ENCODE measurements at regions not wholly inside any gene's neighbourhood (a gene's known extent, or its start where the extent isn't known, plus 50 kb on each side); places are given as distances from the start of the nearest gene placed in this dataset.

DNA sequence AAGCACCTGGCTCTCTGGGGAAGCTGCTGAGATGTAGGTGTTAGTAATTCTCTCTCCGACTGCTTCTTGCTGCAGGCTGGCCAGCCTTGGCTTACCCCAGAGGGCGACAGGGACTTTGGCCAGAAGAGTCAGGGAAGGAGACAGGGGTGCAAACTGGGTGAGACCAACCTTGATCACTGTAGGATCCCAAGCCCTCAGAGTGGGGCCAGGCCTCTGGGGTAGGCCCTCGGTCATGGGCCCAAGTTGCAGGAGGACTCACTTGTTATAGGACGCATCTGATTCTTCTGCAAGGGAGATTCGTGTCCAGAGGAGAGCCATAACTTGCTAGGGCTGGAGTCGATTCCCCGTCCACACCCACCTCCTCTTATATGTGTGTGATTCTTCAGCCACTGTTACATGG, 111.7 kb upstream of the SIX3 start:
- TF ChIP-seq, protein P1, sequence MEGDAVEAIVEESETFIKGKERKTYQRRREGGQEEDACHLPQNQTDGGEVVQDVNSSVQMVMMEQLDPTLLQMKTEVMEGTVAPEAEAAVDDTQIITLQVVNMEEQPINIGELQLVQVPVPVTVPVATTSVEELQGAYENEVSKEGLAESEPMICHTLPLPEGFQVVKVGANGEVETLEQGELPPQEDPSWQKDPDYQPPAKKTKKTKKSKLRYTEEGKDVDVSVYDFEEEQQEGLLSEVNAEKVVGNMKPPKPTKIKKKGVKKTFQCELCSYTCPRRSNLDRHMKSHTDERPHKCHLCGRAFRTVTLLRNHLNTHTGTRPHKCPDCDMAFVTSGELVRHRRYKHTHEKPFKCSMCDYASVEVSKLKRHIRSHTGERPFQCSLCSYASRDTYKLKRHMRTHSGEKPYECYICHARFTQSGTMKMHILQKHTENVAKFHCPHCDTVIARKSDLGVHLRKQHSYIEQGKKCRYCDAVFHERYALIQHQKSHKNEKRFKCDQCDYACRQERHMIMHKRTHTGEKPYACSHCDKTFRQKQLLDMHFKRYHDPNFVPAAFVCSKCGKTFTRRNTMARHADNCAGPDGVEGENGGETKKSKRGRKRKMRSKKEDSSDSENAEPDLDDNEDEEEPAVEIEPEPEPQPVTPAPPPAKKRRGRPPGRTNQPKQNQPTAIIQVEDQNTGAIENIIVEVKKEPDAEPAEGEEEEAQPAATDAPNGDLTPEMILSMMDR (IDR thresholded peaks at IDR 0.05; ENCODE audit: control extremely low read depth in 1 of 3, insufficient read depth in 1 of 3, low read depth in 1 of 3, low read length in 3 of 3), result no peak
- TF ChIP-seq BRCA1 (IDR thresholded peaks at IDR 0.05; ENCODE audit: low read depth, low read length) (no peak), SP1 (IDR thresholded peaks at IDR 0.05; ENCODE audit: low read depth, low read length) (no peak), POLR2AphosphoS5 (IDR thresholded peaks at IDR 0.05; ENCODE audit: low read depth, low read length) (no peak), ZNF274 (IDR thresholded peaks at IDR 0.05; ENCODE audit: borderline replicate concordance, extremely low read depth, low read length) (no peak), POLR2A (IDR thresholded peaks at IDR 0.05; ENCODE audit: control extremely low read depth in 1 of 2, low read depth in 2 of 2, low read length in 2 of 2) (no peak), CHD7 (IDR thresholded peaks at IDR 0.05; ENCODE audit: insufficient replicate concordance, low read length) (no peak), SP4 (IDR thresholded peaks at IDR 0.05; ENCODE audit: low read length) (no peak), EZH2 (IDR thresholded peaks at IDR 0.05; ENCODE audit: low read depth, low read length, severe bottlenecking) (no peak), ATF2 (IDR thresholded peaks at IDR 0.05; ENCODE audit: low read length) (no peak), CEBPB (IDR thresholded peaks at IDR 0.05; ENCODE audit: low read depth, low read length) (no peak), SP2 (IDR thresholded peaks at IDR 0.05; ENCODE audit: low read length) (no peak), TCF12 (IDR thresholded peaks at IDR 0.05; ENCODE audit: low read depth, low read length) (no peak)

All from H1 (cell line).